H9 (cell line): ENCODE measurements at regions not wholly inside any gene's neighbourhood (a gene's known extent, or its start where the extent isn't known, plus 50 kb on each side); places are given as distances from the start of the nearest gene placed in this dataset.

ENCODE experiments used
- DNase-seq: peaks from one replicate; pipeline ENCODE4 v3.0.0-alpha.2; 2017
- H2AFZ ChIP-seq: one replicate; pipeline ENCODE4 v1.6.1; 2013; ENCODE audit warnings: mild to moderate bottlenecking, low read length, control low read depth, moderate library complexity
- H2AK5ac ChIP-seq: 2 replicates; pipeline ENCODE4 v1.6.1; 2013; ENCODE audit warnings: low read length, control low read depth, mixed read lengths; ENCODE audit not compliant: insufficient read length
- H2BK120ac ChIP-seq: one replicate; pipeline ENCODE4 v1.6.1; 2013; ENCODE audit warnings: low read depth, mild to moderate bottlenecking, low read length, control low read depth, inconsistent platforms; ENCODE audit not compliant: poor library complexity, severe bottlenecking
- H2BK12ac ChIP-seq: 2 replicates; pipeline ENCODE4 v1.6.1; 2013; ENCODE audit warnings: low read length, control low read depth, mixed read lengths, low read depth; ENCODE audit not compliant: insufficient read length
- H2BK15ac ChIP-seq: 2 replicates; pipeline ENCODE4 v1.6.1; 2013; ENCODE audit warnings: low read depth, low read length, control low read depth
- H2BK20ac ChIP-seq: one replicate; pipeline ENCODE4 v1.6.1; 2013; ENCODE audit warnings: low read depth, mild to moderate bottlenecking, low read length, control low read depth, inconsistent platforms; ENCODE audit not compliant: poor library complexity, severe bottlenecking
- H2BK5ac ChIP-seq: 2 replicates; pipeline ENCODE4 v1.6.1; 2013; ENCODE audit warnings: low read length, control low read depth, mixed read lengths; ENCODE audit not compliant: insufficient read length
- H3K14ac ChIP-seq: 2 replicates; pipeline ENCODE4 v1.6.1; 2013; ENCODE audit warnings: low read length, control low read depth; ENCODE audit not compliant: insufficient read depth
- H3K18ac ChIP-seq: 2 replicates; pipeline ENCODE4 v1.6.1; 2013; ENCODE audit warnings: low read depth, mild to moderate bottlenecking, mixed read lengths, low read length, control low read depth; ENCODE audit not compliant: insufficient read length
- H3K23ac ChIP-seq: 2 replicates; pipeline ENCODE4 v1.6.1; 2013; ENCODE audit warnings: low read length, control low read depth, mixed read lengths, low read depth; ENCODE audit not compliant: insufficient read length
- H3K23me2 ChIP-seq: 2 replicates; pipeline ENCODE4 v1.6.1; 2013; ENCODE audit warnings: low read depth, mild to moderate bottlenecking, mixed read lengths, low read length, control low read depth; ENCODE audit not compliant: insufficient read length, poor library complexity, severe bottlenecking
- H3K27ac ChIP-seq: 2 replicates; pipeline ENCODE4 v1.5.1; 2013; ENCODE audit warnings: low read length, control low read depth, mixed read lengths, low read depth; ENCODE audit not compliant: insufficient read length
- H3K27me3 ChIP-seq: 2 replicates; pipeline ENCODE4 v1.6.1; 2013; ENCODE audit warnings: low read length, control low read depth, inconsistent platforms; ENCODE audit not compliant: insufficient read depth
- H3K4ac ChIP-seq: 2 replicates; pipeline ENCODE4 v1.6.1; 2013; ENCODE audit warnings: low read depth, mild to moderate bottlenecking, control low read depth, inconsistent platforms, low read length, moderate library complexity
- H3K4me1 ChIP-seq: 2 replicates; pipeline ENCODE4 v1.6.1; 2013; ENCODE audit warnings: low read length, control low read depth, inconsistent platforms; ENCODE audit not compliant: insufficient read depth
- H3K4me2 ChIP-seq: 2 replicates; pipeline ENCODE4 v1.6.1; 2013; ENCODE audit warnings: low read length, control low read depth, mixed read lengths; ENCODE audit not compliant: insufficient read length, insufficient read depth
- H3K56ac ChIP-seq: 2 replicates; pipeline ENCODE4 v1.6.1; 2013; ENCODE audit warnings: low read depth, mild to moderate bottlenecking, mixed read lengths, low read length, control low read depth; ENCODE audit not compliant: insufficient read length
- H3K79me1 ChIP-seq: 2 replicates; pipeline ENCODE4 v1.6.1; 2013; ENCODE audit warnings: low read depth, mild to moderate bottlenecking, moderate library complexity, low read length, control low read depth, inconsistent platforms; ENCODE audit not compliant: insufficient read depth, poor library complexity, severe bottlenecking
- H3K79me2 ChIP-seq: 2 replicates; pipeline ENCODE4 v1.6.1; 2013; ENCODE audit warnings: low read length, control low read depth, inconsistent platforms; ENCODE audit not compliant: insufficient read depth
- H3K9ac ChIP-seq: 2 replicates; pipeline ENCODE4 v1.6.1; 2013; ENCODE audit warnings: low read length, control low read depth, mixed read lengths; ENCODE audit not compliant: insufficient read length; ENCODE audit errors: extremely low read depth
- H3K9me3 ChIP-seq: one replicate; pipeline ENCODE4 v1.6.1; 2013; ENCODE audit warnings: low read depth, low read length, inconsistent platforms; ENCODE audit not compliant: control insufficient read depth
- H3T11ph ChIP-seq: one replicate; pipeline ENCODE4 v1.6.1; 2013; ENCODE audit warnings: mild to moderate bottlenecking, low read length, control low read depth, inconsistent platforms
- H4K20me1 ChIP-seq: one replicate; pipeline ENCODE4 v1.6.1; 2013; ENCODE audit not compliant: control insufficient read depth, insufficient read length, insufficient read depth
- H4K5ac ChIP-seq: 2 replicates; pipeline ENCODE4 v1.6.1; 2013; ENCODE audit warnings: low read depth, mild to moderate bottlenecking, mixed read lengths, low read length, control low read depth; ENCODE audit not compliant: insufficient read length
- H4K8ac ChIP-seq: replicated peaks from 2 replicates; pipeline ENCODE4 v1.6.1; 2013; ENCODE audit warnings: low read length, control low read depth, mixed read lengths, low read depth; ENCODE audit not compliant: insufficient read length
- H4K91ac ChIP-seq: 2 replicates; pipeline ENCODE4 v1.6.1; 2013; ENCODE audit warnings: low read depth, mild to moderate bottlenecking, moderate library complexity, mixed read lengths, low read length, control low read depth; ENCODE audit not compliant: insufficient read length
- H3K27ac Mint-ChIP-seq, 3 experiments: 2 replicates in 2 of 3; 3 replicates in 1 of 3; pipeline ENCODE4 v1.8.0; 2020 to 2021; ENCODE audit warnings: mixed read lengths in 3 of 3, mild to moderate bottlenecking in 1 of 3, moderate library complexity in 1 of 3
- H3K27me3 Mint-ChIP-seq: 2 replicates; pipeline ENCODE4 v1.8.0; 2021; ENCODE audit warnings: low read depth, mild to moderate bottlenecking, moderate library complexity, mixed read lengths
- H3K36me3 Mint-ChIP-seq, 3 experiments: 2 replicates in 2 of 3; 3 replicates in 1 of 3; pipeline ENCODE4 v1.8.0; 2020 to 2021; ENCODE audit warnings: low read depth in 3 of 3, mixed read lengths in 3 of 3; ENCODE audit not compliant: insufficient read depth in 1 of 3
- H3K4me1 Mint-ChIP-seq, 2 experiments: 2 replicates each; pipeline ENCODE4 v1.8.0; 2020; ENCODE audit warnings: mixed read lengths in 2 of 2
- H3K4me3 Mint-ChIP-seq, 2 experiments: 2 replicates in 1 of 2; 3 replicates in 1 of 2; pipeline ENCODE4 v1.8.0; 2020 to 2021; ENCODE audit warnings: mild to moderate bottlenecking in 2 of 2, mixed read lengths in 2 of 2, moderate library complexity in 1 of 2
- H3K9me3 Mint-ChIP-seq, 2 experiments: 2 replicates in 1 of 2; 3 replicates in 1 of 2; pipeline ENCODE4 v1.8.0; 2020; ENCODE audit warnings: mild to moderate bottlenecking in 2 of 2, mixed read lengths in 2 of 2, moderate library complexity in 1 of 2
- WGBS: extraction: QIAGEN DNeasy Blood & Tissue Kit; methylation state at CpG from one replicate; pipeline ENCODE4 v1.1.7; 2013; ENCODE audit warnings: missing lambda C conversion rate, low lambda C conversion rate, mixed read lengths; ENCODE audit not compliant: insufficient read length; ENCODE audit errors: extremely low coverage; 5-methylcytosine and 5-hydroxymethylcytosine counted together
- TF ChIP-seq, protein P1 (sequence below): fragments of 200-600 bp; sonication (generic); conservative IDR thresholded peaks from 3 replicates; pipeline ENCODE4 v1.8.0; 2021; ENCODE audit warnings: antibody characterized with exemption, mild to moderate bottlenecking

DNA sequence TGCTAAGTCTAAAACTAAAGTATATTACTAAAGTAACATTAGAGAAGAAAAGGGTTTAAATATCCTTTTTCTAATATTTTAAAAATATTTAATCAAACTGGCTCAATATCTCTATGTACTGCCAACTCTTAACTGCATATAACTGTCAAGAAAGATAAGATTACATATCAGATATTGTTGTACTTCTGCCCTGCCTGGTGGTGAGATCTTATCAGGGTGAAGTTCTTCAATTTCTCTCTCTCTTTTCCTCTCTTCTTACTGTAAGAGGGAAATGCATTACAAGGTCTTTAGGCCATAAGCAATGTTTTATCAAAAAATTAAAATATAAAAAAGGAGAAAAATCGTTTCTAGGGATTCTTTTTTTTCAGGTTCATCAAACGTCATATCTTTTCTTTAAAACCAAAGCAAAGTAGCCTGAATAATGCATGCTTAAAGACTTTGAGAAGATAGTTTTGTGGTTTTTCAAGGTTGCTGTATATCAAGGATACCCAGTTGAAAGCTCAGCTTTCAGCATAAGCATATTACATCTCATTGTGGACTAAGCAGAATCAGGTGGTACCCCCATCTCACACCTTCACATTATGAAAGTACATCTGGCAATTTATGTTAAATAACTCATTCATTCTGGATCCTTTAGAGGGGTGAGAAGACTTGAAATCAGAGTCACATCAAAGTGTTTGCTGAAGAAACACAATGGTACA lies 1625.7 kb upstream of the SLC10A2 start:
- no peaks in the 10 kb centered on the region for H3K79me2 ChIP-seq
- Mint-ChIP-seq H3K9me3 (no peaks in the 10 kb centered on the region; a peak in 1 of 5 replicates), H3K4me1 (no peaks in the 10 kb centered on the region), H3K36me3 (no peaks in the 10 kb centered on the region), H3K27ac (no peak overlapping the region), H3K27me3 (no peaks in the 10 kb centered on the region), H3K4me3 (no peak overlapping the region)
- no peaks in the 10 kb centered on the region for H4K20me1 ChIP-seq
- no peak overlapping the region for H2BK20ac ChIP-seq
- H3K9me3 ChIP-seq: no peaks in the 10 kb centered on the region
- no peak overlapping the region for H3T11ph ChIP-seq
- TF ChIP-seq, protein P1, sequence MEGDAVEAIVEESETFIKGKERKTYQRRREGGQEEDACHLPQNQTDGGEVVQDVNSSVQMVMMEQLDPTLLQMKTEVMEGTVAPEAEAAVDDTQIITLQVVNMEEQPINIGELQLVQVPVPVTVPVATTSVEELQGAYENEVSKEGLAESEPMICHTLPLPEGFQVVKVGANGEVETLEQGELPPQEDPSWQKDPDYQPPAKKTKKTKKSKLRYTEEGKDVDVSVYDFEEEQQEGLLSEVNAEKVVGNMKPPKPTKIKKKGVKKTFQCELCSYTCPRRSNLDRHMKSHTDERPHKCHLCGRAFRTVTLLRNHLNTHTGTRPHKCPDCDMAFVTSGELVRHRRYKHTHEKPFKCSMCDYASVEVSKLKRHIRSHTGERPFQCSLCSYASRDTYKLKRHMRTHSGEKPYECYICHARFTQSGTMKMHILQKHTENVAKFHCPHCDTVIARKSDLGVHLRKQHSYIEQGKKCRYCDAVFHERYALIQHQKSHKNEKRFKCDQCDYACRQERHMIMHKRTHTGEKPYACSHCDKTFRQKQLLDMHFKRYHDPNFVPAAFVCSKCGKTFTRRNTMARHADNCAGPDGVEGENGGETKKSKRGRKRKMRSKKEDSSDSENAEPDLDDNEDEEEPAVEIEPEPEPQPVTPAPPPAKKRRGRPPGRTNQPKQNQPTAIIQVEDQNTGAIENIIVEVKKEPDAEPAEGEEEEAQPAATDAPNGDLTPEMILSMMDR: no peak
- H2BK5ac ChIP-seq: no peak overlapping the region
- H2AFZ ChIP-seq: no peak overlapping the region
- H3K27me3 ChIP-seq: no peaks in the 10 kb centered on the region
- H3K4me1 ChIP-seq: no peaks in the 10 kb centered on the region
- H3K79me1 ChIP-seq: no peaks in the 10 kb centered on the region
- no peak overlapping the region for H3K4me2 ChIP-seq
- no peak for DNase-seq
- no peak overlapping the region for H3K56ac ChIP-seq
- no peak overlapping the region for H4K5ac ChIP-seq
- no peak overlapping the region for H2BK120ac ChIP-seq
- no peak overlapping the region for H4K91ac ChIP-seq
- no peaks in the 10 kb centered on the region for H3K23me2 ChIP-seq
- no CpG with 5 or more reads among the region's 2 CpGs for WGBS
- no peak overlapping the region for H3K9ac ChIP-seq
- no peak overlapping the region for H2AK5ac ChIP-seq
- no peak overlapping the region for H3K27ac ChIP-seq
- H3K18ac ChIP-seq: no peak overlapping the region
- no peak overlapping the region for H4K8ac ChIP-seq
- H2BK12ac ChIP-seq: no peak overlapping the region
- H2BK15ac ChIP-seq: no peak overlapping the region
- H3K14ac ChIP-seq: no peak overlapping the region
- no peak overlapping the region for H3K23ac ChIP-seq
- no peak overlapping the region for H3K4ac ChIP-seq
